ENCODE measurements at regions not wholly inside any gene's neighbourhood (a gene's known extent, or its start where the extent isn't known, plus 50 kb on each side); places are given as distances from the start of the nearest gene placed in this dataset.

DNA sequence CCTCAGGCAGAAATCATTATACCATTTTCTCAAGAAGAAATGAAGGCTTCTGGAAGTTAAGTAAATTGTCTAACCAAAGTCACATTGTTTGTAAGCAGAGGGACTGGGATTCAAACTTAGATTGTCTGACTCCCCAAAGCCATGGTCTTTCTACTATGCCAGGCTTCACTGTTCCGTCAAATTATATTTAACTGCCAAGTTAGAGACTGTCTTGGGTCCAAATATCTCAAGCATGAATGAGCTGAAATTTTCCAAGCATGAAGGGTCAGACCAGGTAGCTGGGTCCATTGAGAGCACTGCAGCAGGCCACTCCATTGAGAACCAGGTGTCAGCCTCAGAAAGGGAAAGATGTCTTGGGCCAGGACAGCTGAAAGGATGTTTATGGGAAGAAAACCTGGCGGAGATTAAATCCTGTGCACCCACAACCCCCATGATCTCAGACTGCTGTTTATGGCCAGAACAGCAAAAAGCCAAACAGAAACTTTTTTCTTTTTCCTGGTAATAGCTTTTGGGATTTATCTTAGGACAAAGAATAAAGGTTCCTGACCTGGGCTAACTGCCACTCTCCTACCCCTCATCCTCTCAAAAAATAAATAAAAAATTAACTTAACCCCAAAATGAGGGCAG, 612.3 kb downstream of the INSC start:
- TF ChIP-seq ZNF77 (CRISPR knock-in tag; IDR thresholded peaks at IDR 0.05) (no peak), JUN (IDR thresholded peaks at IDR 0.05; ENCODE audit: borderline replicate concordance, low read depth, low read length) (no peak), JUN (CRISPR knock-in tag; IDR thresholded peaks at IDR 0.05; ENCODE audit: borderline replicate concordance) (no peak), CBX2 (IDR thresholded peaks at IDR 0.05; ENCODE audit: insufficient read depth, low read length, poor library complexity, severe bottlenecking) (no peak), ZNF436 (CRISPR knock-in tag; IDR thresholded peaks at IDR 0.05) (no peak)
- no peaks in the 10 kb centered on the region for H3K9me3 ChIP-seq (replicated peaks; ENCODE audit: control insufficient read depth, insufficient read depth, low read depth, low read length)
- ChIA-PET POLR2A (no interaction called here), CTCF (ENCODE audit: low intra/inter-chr PET ratio) (no interaction called here)
- WGBS (ENCODE audit: insufficient coverage, low coverage, missing lambda C conversion rate) = 0% methylated on average over 2 of the region's 2 CpGs
- no peaks in the 10 kb centered on the region for H4K20me1 ChIP-seq (replicated peaks; ENCODE audit: control insufficient read depth, insufficient read depth, low read length)
- DNase-seq (ENCODE audit: extremely low read depth in 1 of 4, low spot score in 3 of 4) = no peak
- intact Hi-C loops (cut with micrococcal nuclease) (no loop called here), in situ Hi-C loops (cut with MboI) (no loop called here)
- no peak overlapping the region for H3K4me2 ChIP-seq (ENCODE audit: insufficient read depth, low read length)
- H3K79me2 ChIP-seq (ENCODE audit: control insufficient read depth, insufficient read depth, low read length) = no peaks in the 10 kb centered on the region
- H3K9me1 ChIP-seq (ENCODE audit: control insufficient read depth, insufficient read depth, low read length) = no peaks in the 10 kb centered on the region
- H3K9ac ChIP-seq (ENCODE audit: insufficient read depth in 1 of 2, low read depth in 2 of 2, low read length in 2 of 2) = no peak overlapping the region
- no peaks in the 10 kb centered on the region for H3K36me3 ChIP-seq (ENCODE audit: control insufficient read depth, insufficient read depth, low read length)
- H3K4me3 ChIP-seq = no peak overlapping the region
- no peak overlapping the region for H2AFZ ChIP-seq (ENCODE audit: low read depth, low read length)
- no TSS peak for BruUV-seq (replicated peaks)
- FAIRE-seq = no peak
- ATAC-seq = no peak
- H3K4me1 ChIP-seq (replicated peaks in 1 of 2; ENCODE audit: control insufficient read depth in 2 of 2, insufficient read depth in 2 of 2, low read length in 2 of 2) = no peaks in the 10 kb centered on the region
- no peaks in the 10 kb centered on the region; a peak in 2 of 5 replicates for H3K27me3 ChIP-seq (ENCODE audit: control insufficient read depth in 2 of 2, insufficient read depth in 2 of 2, low read length in 2 of 2)
- H3K27ac ChIP-seq (ENCODE audit: extremely low read depth, low read depth, low read length) = no peak overlapping the region

- H2AFZ ChIP-seq (ENCODE audit: low read depth, low read length) = no peak overlapping the region
- CTCF ChIA-PET (ENCODE audit: low intra/inter-chr PET ratio) = no interaction called here
- H3K9me3 ChIP-seq (replicated peaks; ENCODE audit: control insufficient read depth, insufficient read depth, low read depth, low read length) = no peaks in the 10 kb centered on the region
- FAIRE-seq (no peak), ATAC-seq (no peak), DNase-seq (ENCODE audit: extremely low read depth in 1 of 4, low spot score in 3 of 4) (no peak)
- no peaks in the 10 kb centered on the region; a peak in 2 of 5 replicates for H3K27me3 ChIP-seq (ENCODE audit: control insufficient read depth in 2 of 2, insufficient read depth in 2 of 2, low read length in 2 of 2)
- H3K27ac ChIP-seq (ENCODE audit: extremely low read depth, low read depth, low read length) = no peak overlapping the region
- H3K79me2 ChIP-seq (ENCODE audit: control insufficient read depth, insufficient read depth, low read length) = no peaks in the 10 kb centered on the region
- in situ Hi-C loops (cut with MboI) (no loop called here), intact Hi-C loops (cut with micrococcal nuclease) (no loop called here)
- no peaks in the 10 kb centered on the region for H4K20me1 ChIP-seq (replicated peaks; ENCODE audit: control insufficient read depth, insufficient read depth, low read length)
- no peak overlapping the region for H3K4me2 ChIP-seq (ENCODE audit: insufficient read depth, low read length)
- H3K4me3 ChIP-seq = no peak overlapping the region
- no peaks in the 10 kb centered on the region for H3K4me1 ChIP-seq (replicated peaks in 1 of 2; ENCODE audit: control insufficient read depth in 2 of 2, insufficient read depth in 2 of 2, low read length in 2 of 2)
- no peaks in the 10 kb centered on the region for H3K9me1 ChIP-seq (ENCODE audit: control insufficient read depth, insufficient read depth, low read length)
- no TSS peak for BruUV-seq (replicated peaks)
- POLR2A ChIA-PET = no interaction called here
- no peaks in the 10 kb centered on the region for H3K36me3 ChIP-seq (ENCODE audit: control insufficient read depth, insufficient read depth, low read length)
- no peak overlapping the region for H3K9ac ChIP-seq (ENCODE audit: insufficient read depth in 1 of 2, low read depth in 2 of 2, low read length in 2 of 2)
- TF ChIP-seq POLR3G (IDR thresholded peaks at IDR 0.05; ENCODE audit: extremely low read depth, insufficient read length, insufficient replicate concordance) (no peak), ZNF586 (CRISPR knock-in tag; conservative IDR thresholded peaks at IDR 0.05) (no peak), FOXK1 (CRISPR knock-in tag; IDR thresholded peaks at IDR 0.05; ENCODE audit: borderline replicate concordance) (no peak), ZNF384 (IDR thresholded peaks at IDR 0.05; ENCODE audit: low read depth, low read length) (no peak), NFIC (IDR thresholded peaks at IDR 0.05) (no peak)
- TF ChIP-seq, protein P1, sequence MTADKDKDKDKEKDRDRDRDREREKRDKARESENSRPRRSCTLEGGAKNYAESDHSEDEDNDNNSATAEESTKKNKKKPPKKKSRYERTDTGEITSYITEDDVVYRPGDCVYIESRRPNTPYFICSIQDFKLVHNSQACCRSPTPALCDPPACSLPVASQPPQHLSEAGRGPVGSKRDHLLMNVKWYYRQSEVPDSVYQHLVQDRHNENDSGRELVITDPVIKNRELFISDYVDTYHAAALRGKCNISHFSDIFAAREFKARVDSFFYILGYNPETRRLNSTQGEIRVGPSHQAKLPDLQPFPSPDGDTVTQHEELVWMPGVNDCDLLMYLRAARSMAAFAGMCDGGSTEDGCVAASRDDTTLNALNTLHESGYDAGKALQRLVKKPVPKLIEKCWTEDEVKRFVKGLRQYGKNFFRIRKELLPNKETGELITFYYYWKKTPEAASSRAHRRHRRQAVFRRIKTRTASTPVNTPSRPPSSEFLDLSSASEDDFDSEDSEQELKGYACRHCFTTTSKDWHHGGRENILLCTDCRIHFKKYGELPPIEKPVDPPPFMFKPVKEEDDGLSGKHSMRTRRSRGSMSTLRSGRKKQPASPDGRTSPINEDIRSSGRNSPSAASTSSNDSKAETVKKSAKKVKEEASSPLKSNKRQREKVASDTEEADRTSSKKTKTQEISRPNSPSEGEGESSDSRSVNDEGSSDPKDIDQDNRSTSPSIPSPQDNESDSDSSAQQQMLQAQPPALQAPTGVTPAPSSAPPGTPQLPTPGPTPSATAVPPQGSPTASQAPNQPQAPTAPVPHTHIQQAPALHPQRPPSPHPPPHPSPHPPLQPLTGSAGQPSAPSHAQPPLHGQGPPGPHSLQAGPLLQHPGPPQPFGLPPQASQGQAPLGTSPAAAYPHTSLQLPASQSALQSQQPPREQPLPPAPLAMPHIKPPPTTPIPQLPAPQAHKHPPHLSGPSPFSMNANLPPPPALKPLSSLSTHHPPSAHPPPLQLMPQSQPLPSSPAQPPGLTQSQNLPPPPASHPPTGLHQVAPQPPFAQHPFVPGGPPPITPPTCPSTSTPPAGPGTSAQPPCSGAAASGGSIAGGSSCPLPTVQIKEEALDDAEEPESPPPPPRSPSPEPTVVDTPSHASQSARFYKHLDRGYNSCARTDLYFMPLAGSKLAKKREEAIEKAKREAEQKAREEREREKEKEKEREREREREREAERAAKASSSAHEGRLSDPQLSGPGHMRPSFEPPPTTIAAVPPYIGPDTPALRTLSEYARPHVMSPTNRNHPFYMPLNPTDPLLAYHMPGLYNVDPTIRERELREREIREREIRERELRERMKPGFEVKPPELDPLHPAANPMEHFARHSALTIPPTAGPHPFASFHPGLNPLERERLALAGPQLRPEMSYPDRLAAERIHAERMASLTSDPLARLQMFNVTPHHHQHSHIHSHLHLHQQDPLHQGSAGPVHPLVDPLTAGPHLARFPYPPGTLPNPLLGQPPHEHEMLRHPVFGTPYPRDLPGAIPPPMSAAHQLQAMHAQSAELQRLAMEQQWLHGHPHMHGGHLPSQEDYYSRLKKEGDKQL (CRISPR knock-in tag; IDR thresholded peaks at IDR 0.05; ENCODE audit: borderline replicate concordance) = no peak
These were observed 612.8 kb downstream of the INSC start for GRCh38 chr11:15727520-15727914.
